IPS-15b (cell line): ENCODE measurements at regions not wholly inside any gene's neighbourhood (a gene's known extent, or its start where the extent isn't known, plus 50 kb on each side); places are given as distances from the start of the nearest gene placed in this dataset.

Experiments
- H3K27me3 ChIP-seq: one replicate; pipeline ENCODE4 v1.6.1; 2013; ENCODE audit warnings: low read length; ENCODE audit not compliant: control insufficient read depth, insufficient read depth
- H3K36me3 ChIP-seq: one replicate; pipeline ENCODE4 v1.6.1; 2013; ENCODE audit warnings: low read length; ENCODE audit not compliant: control insufficient read depth, insufficient read depth
- H3K4me1 ChIP-seq: one replicate; pipeline ENCODE4 v1.6.1; 2013; ENCODE audit warnings: mild to moderate bottlenecking, low read length; ENCODE audit not compliant: control insufficient read depth, insufficient read depth
- H3K4me3 ChIP-seq: one replicate; pipeline ENCODE4 v1.5.1; 2013; ENCODE audit warnings: low read depth, low read length
- H3K9ac ChIP-seq: one replicate; pipeline ENCODE4 v1.6.1; 2013; ENCODE audit warnings: low read depth, mild to moderate bottlenecking, low read length
- H3K9me3 ChIP-seq: one replicate; pipeline ENCODE4 v1.6.1; 2013; ENCODE audit warnings: mild to moderate bottlenecking, low read length; ENCODE audit not compliant: control insufficient read depth, insufficient read depth

DNA sequence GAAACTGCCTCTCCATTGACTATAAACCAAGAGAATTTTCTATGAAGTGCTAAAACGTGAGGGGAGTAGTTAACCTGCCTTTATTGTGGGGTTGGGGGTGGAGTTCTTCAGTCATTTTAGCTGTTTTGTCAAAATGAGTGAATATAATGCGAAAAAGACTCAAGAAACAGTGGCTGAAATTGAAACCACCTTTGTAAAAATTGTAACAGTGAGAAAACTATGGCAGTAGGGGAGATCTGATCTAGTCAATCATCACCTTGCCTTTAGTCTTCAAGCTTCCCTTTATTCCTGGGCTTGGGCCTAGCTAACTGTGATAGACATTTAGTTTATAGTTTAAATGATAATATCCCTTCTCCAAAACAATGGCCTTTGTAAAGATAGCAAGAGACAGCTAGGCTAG lies 1927.3 kb downstream of the STIM2 start:
- H3K9ac ChIP-seq, result no peak overlapping the region
- H3K4me1 ChIP-seq, result no peaks in the 10 kb centered on the region
- no peaks in the 10 kb centered on the region for H3K9me3 ChIP-seq
- no peak overlapping the region for H3K4me3 ChIP-seq
- no peaks in the 10 kb centered on the region for H3K27me3 ChIP-seq
- H3K36me3 ChIP-seq, result no peaks in the 10 kb centered on the region

DNA sequence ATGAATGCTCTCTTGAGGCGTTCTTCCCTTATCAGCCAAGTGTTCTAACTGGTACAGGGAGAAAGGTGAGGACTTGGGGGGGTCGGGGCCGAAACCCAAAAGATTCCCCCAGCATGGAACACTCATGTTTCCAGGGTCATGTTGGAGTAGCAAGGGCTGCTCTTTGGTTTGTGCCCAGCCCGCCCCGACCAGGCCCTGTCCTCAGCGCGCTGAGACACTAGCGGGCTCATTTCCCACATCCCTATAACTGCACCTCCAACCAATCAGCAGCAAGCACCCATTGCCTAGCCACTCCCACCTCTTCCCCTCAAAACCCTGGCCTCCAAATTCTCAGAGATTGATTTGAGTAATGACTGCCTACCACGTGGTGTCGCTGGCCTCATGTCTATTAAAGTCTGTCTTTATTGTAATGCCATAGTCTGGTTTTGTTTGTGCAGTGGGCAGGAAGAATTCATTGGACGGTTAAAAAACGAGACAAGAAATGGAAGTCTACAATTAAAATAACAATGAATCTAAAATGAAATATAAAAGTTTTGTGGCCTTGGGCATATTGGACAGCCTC lies 1928.4 kb downstream of the STIM2 start:
- Histone ChIP-seq H3K27me3 (no peaks in the 10 kb centered on the region), H3K9ac (no peak overlapping the region), H3K36me3 (no peaks in the 10 kb centered on the region), H3K9me3 (no peaks in the 10 kb centered on the region), H3K4me1 (no peaks in the 10 kb centered on the region), H3K4me3 (no peak overlapping the region)

DNA sequence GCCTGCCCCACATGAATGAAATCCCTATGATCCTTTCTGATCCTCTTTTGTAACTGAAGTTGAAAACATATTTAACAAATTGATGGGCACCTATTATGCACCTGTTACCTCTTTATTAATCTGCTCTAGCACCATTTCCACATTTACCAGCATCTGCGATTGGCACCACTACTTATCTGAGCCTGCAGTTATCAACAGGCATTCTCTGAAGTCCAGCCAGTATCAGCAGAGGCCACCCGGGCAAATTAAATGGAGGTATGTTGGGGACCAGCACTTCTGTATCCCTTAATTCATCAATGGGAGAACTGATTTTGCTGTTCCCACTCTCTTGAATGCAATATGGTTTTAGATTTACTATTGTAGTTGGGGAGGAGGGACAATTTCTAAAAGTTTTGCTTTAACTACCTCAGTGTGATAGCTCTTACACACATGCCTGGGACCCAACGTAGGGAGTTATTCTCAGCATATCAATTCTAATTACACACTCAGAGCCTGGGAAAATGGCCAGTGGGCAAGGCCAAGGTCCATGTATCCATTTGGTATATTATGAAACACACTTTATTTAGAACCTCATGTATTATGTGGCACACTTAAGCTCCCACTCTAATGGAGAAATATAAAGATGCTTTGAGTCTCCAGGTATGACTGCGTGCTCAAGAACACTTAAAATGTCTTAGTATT lies 1927.1 kb upstream of the PCDH7 start:
- Histone ChIP-seq H3K4me3 (no peak overlapping the region), H3K4me1 (no peaks in the 10 kb centered on the region), H3K27me3 (no peaks in the 10 kb centered on the region), H3K9me3 (no peaks in the 10 kb centered on the region), H3K9ac (no peak overlapping the region), H3K36me3 (no peaks in the 10 kb centered on the region)

DNA sequence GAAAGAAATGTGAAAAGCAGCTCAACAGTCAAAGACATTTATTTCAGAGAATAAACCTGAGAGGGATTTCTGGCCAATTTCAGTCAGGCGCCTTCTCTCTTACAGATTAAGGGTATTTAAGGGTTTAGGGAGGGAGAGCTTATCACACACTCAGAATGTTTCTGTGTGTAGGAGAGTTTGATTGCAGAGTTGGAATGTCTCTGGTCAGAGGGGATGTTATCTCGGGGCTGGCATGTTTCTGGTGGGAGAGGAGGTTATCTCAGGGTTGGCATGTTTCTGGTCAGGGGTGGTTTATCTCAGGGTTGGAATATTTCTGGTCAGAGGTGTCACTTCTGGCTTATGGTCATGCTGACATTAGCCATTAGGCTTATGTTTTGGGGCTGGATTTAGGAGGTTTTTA lies 1920.5 kb upstream of the PCDH7 start:
- Histone ChIP-seq H3K4me3 (no peak overlapping the region), H3K36me3 (no peaks in the 10 kb centered on the region), H3K4me1 (no peaks in the 10 kb centered on the region)

DNA sequence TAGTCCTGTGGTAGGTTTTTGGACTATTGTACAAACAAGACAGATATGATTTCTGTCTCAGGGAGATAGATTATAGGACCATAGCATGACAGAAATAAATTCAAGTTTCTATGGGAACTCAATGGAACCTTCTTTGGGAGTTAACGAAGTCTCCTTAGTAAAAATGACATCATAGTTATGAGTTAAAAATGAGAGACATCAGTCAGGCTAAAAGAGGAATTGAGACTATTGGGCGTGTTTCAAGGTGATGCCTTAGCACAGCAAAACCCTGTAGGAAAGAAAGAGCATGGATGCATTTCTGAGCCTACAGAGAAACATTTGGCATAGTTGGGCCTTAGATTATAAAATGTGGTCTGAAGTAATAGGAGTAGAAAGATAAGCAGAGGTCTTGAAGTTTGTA lies 1909.1 kb upstream of the PCDH7 start:
- H3K36me3 ChIP-seq, result no peaks in the 10 kb centered on the region
- H3K4me1 ChIP-seq, result no peaks in the 10 kb centered on the region
- H3K9me3 ChIP-seq, result no peaks in the 10 kb centered on the region
- H3K9ac ChIP-seq, result no peak overlapping the region
- no peak overlapping the region for H3K4me3 ChIP-seq
- H3K27me3 ChIP-seq, result no peaks in the 10 kb centered on the region

More for the DNA sequence above, 1920.5 kb upstream of the PCDH7 start:
- peaks cover 4% of the 10 kb centered on the region for H3K9me3 ChIP-seq
- no peaks in the 10 kb centered on the region for H3K27me3 ChIP-seq
- no peak overlapping the region for H3K9ac ChIP-seq

DNA sequence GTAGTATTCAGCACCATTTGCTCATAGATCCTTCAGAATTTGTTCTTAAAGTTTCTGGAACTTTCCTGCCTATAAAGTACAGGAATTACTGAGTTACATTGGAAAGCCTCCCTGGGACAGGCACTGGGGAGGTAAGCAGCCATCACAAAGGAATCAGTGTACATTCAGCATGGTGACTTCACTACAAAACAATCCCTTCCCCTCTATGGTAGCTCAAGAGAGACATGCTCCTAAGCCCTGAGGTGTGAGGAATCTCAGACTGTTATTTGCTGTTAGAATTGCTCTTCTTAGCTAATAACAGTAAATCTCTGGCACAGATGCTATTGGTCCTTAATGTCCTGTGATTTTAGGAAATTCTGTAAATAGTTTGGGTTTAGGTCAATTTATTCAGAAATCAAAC lies 1898.0 kb upstream of the PCDH7 start:
- H3K36me3 ChIP-seq, result no peaks in the 10 kb centered on the region
- H3K27me3 ChIP-seq, result no peaks in the 10 kb centered on the region
- no peaks in the 10 kb centered on the region for H3K9me3 ChIP-seq
- no peaks in the 10 kb centered on the region for H3K4me1 ChIP-seq
- no peak overlapping the region for H3K4me3 ChIP-seq
- no peak overlapping the region for H3K9ac ChIP-seq

DNA sequence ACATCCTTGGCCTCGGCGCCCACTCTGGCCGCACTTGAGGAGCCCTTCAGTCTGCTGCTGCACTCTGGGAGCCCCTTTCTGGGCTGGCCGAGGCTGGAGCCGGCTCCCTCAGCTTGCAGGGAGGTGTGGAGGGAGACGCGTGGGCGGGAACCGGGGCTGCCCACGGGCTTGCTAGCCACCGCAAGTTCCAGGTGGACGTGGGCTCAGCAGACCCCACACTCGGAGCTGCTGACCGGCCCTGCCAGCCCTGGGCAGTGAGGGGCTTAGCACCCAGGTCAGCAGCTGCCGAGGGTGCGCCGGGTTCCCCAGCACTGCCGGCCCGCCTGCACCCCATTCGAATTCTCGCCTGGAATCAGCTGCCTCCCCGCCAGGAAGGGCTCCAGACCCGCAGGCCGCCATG lies 1892.3 kb upstream of the PCDH7 start:
- H3K36me3 ChIP-seq, result no peaks in the 10 kb centered on the region
- no peak overlapping the region for H3K4me3 ChIP-seq
- no peaks in the 10 kb centered on the region for H3K27me3 ChIP-seq
- no peak overlapping the region for H3K9ac ChIP-seq
- no peaks in the 10 kb centered on the region for H3K9me3 ChIP-seq
- no peaks in the 10 kb centered on the region for H3K4me1 ChIP-seq

DNA sequence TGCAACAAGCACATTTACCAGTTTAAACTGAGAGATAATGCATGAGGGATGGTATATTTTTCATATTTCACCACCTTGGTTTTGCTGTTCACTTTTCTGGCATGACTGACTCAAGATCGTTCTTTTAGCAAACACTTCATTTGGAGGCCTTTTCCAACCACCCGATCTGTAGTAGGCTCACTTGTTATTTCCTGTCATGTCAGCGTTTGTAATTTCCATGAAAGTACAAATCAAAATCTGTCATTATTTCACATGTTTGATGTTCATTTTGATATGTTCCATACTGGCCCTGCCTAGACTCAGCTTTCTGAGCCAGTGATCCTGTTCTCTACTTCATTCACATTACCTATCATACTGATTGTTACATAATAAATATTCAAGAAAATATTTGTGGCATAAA lies 1888.3 kb upstream of the PCDH7 start:
- no peak overlapping the region for H3K9ac ChIP-seq
- H3K27me3 ChIP-seq, result no peaks in the 10 kb centered on the region
- no peaks in the 10 kb centered on the region for H3K36me3 ChIP-seq
- H3K4me1 ChIP-seq, result no peaks in the 10 kb centered on the region
- no peak overlapping the region for H3K4me3 ChIP-seq
- H3K9me3 ChIP-seq, result no peaks in the 10 kb centered on the region

DNA sequence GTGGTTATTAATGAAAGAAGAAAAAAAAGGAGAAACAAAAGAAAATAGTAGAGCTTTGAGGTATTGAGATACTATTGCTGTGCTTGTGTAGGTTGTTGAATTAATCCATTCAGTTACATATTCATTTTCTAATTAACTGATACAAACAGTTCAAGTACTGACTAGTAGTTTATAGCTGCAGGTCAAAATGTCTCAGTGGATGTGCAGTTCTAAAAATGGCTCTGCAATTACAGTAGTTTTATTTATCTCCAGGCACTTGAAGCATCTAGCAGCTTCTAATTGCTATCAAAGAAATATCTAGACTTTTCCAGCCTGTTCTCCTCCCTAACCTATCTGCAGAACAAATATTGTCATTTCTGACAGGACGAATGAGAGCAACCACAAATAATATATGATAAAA lies 1887.7 kb upstream of the PCDH7 start:
- Histone ChIP-seq H3K4me1 (no peaks in the 10 kb centered on the region), H3K9ac (no peak overlapping the region), H3K27me3 (no peaks in the 10 kb centered on the region), H3K9me3 (no peaks in the 10 kb centered on the region), H3K36me3 (no peaks in the 10 kb centered on the region), H3K4me3 (no peak overlapping the region)

DNA sequence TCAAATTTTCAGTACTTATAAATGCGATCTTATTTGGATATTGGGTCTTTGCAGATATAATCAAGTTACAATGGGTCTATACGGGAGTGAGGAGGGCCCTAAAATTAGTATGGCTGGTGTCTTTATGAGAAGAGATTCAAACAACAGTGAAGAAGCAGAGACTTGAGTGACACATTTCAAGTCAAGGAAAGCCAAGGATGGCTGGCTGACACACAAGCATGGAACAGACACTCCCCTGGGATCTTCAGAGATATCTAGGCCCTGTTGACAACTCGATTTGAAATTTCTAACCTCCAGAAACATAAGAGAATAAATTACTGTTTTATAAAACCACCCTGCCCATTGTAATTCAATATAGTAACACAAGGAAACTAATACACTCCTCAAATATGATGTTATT lies 1886.0 kb upstream of the PCDH7 start:
- Histone ChIP-seq H3K4me1 (no peaks in the 10 kb centered on the region), H3K4me3 (no peak overlapping the region), H3K9ac (no peak overlapping the region), H3K27me3 (no peaks in the 10 kb centered on the region), H3K36me3 (no peaks in the 10 kb centered on the region), H3K9me3 (no peaks in the 10 kb centered on the region)

DNA sequence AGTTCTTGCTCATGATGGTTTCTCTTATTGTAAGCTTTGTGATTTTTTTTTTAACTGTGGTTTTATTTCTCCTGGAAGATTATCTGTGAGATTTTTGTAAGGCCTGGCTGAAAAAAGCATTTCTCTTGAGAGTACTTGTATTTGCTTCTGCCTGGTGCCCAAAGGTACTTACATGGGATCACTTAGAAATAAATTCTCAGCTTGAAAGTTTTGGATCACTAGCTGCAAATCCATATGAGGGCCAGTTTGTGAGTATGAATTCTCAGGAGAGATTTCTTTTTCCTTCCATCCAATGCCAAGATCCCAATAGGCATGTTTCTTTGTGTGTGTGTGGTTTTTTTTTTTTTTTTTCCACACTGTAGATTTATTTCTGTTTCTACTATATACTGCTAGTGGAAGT lies 1884.7 kb upstream of the PCDH7 start:
- H3K4me3 ChIP-seq, result no peak overlapping the region
- no peaks in the 10 kb centered on the region for H3K9me3 ChIP-seq
- H3K36me3 ChIP-seq, result no peaks in the 10 kb centered on the region
- no peaks in the 10 kb centered on the region for H3K27me3 ChIP-seq
- no peaks in the 10 kb centered on the region for H3K4me1 ChIP-seq
- H3K9ac ChIP-seq, result no peak overlapping the region

DNA sequence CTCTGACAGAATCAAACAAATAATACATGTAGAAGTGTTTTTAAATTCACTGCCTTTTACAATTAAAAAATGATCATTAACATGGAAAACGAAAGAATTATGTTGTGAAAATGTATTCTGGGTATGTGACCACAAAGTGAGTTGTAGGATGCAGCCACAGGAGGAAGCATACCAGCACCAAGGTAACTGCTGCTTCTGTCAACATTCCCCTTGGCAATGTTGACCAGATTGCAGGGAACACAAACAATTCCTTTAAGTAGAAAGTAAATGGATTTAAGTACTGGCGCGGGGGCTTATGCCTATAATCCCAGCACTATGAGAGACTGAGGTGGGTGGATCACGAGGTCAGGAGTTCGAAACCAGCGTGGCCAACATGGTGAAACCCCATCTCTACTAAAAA lies 1877.9 kb upstream of the PCDH7 start:
- Histone ChIP-seq H3K9me3 (no peaks in the 10 kb centered on the region), H3K4me3 (no peak overlapping the region), H3K9ac (no peak overlapping the region), H3K4me1 (no peaks in the 10 kb centered on the region), H3K27me3 (no peaks in the 10 kb centered on the region), H3K36me3 (no peaks in the 10 kb centered on the region)
